Endothelial cell of umbilical vein (primary cell): ENCODE measurements at regions not wholly inside any gene's neighbourhood (a gene's known extent, or its start where the extent isn't known, plus 50 kb on each side); places are given as distances from the start of the nearest gene placed in this dataset.
"Not testable (repeated sequence)": the region's sequence is repeated elsewhere in the genome, so short reads cannot be mapped to it uniquely, and the experiment has no call there.

Experiments
- BruUV-seq: library from RNA; stranded (reverse); fragments of 400-500 nt; replicated peaks from 2 replicates; lab custom pipeline; 2021; lab: Mats Ljungman, UMichigan
- CTCF ChIA-PET: fragments of 300-600, 350-600 bp; sonication (Branson Sonifier 250); formaldehyde crosslinking; loops from one replicate; lab custom pipeline; 2021; ENCODE audit warnings: antibody characterized with exemption, inconsistent platforms; lab: Charles Lee
- POLR2A ChIA-PET: fragments of 300-600, 350-600 bp; sonication (Branson Sonifier 250); formaldehyde crosslinking; loops from one replicate; lab custom pipeline; 2021; ENCODE audit warnings: antibody characterized with exemption, inconsistent platforms; lab: Charles Lee
- DNase-seq: peaks from one replicate; pipeline ENCODE4 v3.0.0-alpha.2; 2011; ENCODE audit warnings: low read depth, low spot score
- FAIRE-seq: peaks from 2 replicates; lab custom pipeline; 2011; peaks lifted over from hg19 to GRCh38; lab: Jason Lieb, UNC
- H2AFZ ChIP-seq: 2 replicates; pipeline ENCODE4 v1.6.0; 2012; ENCODE audit warnings: low read depth, low read length, control low read depth, inconsistent platforms
- H3K27ac ChIP-seq: 2 replicates; pipeline ENCODE4 v1.5.1; 2011; ENCODE audit warnings: low read depth, mild to moderate bottlenecking, control low read depth, low read length, moderate library complexity; ENCODE audit not compliant: insufficient read depth
- H3K27me3 ChIP-seq, 2 experiments: 2 replicates each; pipeline versions ENCODE4 v1.6.0 to v1.6.1; 2011; ENCODE audit warnings: low read length in 2 of 2, mixed read lengths in 1 of 2; ENCODE audit not compliant: control insufficient read depth in 2 of 2, insufficient read depth in 2 of 2
- H3K36me3 ChIP-seq, 2 experiments: 2 replicates in 1 of 2; 3 replicates in 1 of 2; pipeline ENCODE4 v1.5.1; 2011; ENCODE audit warnings: low read length in 2 of 2, mild to moderate bottlenecking in 1 of 2, moderate library complexity in 1 of 2; ENCODE audit not compliant: control insufficient read depth in 2 of 2, insufficient read depth in 2 of 2; ENCODE audit errors: extremely low read depth in 1 of 2
- H3K4me1 ChIP-seq: 3 replicates; pipeline ENCODE4 v1.5.1; 2011; ENCODE audit warnings: mild to moderate bottlenecking, low read length; ENCODE audit not compliant: control insufficient read depth, insufficient read depth; ENCODE audit errors: extremely low read depth
- H3K4me2 ChIP-seq: 2 replicates; pipeline ENCODE4 v1.6.1; 2011; ENCODE audit warnings: low read length, control low read depth, mixed read lengths; ENCODE audit not compliant: insufficient read depth
- H3K4me3 ChIP-seq, 3 experiments: fragments of 200-600 bp in 1 of 3; sonication (generic), shearing (Covaris generic) in 1 of 3; replicated peaks in 1 of 3; 2 replicates each; pipeline ENCODE4 v1.5.1; 2011 to 2016; ENCODE audit warnings: control low read depth in 3 of 3, low read length in 3 of 3, mild to moderate bottlenecking in 2 of 3, inconsistent platforms in 1 of 3, low read depth in 1 of 3, moderate library complexity in 1 of 3; ENCODE audit not compliant: insufficient read depth in 1 of 3
- H3K79me2 ChIP-seq: 2 replicates; pipeline ENCODE4 v1.6.0; 2012; ENCODE audit warnings: low read length, inconsistent platforms; ENCODE audit not compliant: control insufficient read depth, insufficient read depth
- H3K9ac ChIP-seq: replicated peaks from 2 replicates; pipeline ENCODE3; 2011; ENCODE audit warnings: low read length, control low read depth; ENCODE audit not compliant: insufficient read depth; ENCODE audit errors: extremely low read depth
- H3K9me1 ChIP-seq: replicated peaks from 3 replicates; pipeline ENCODE4 v1.6.0; 2011; ENCODE audit warnings: mild to moderate bottlenecking, low read length; ENCODE audit not compliant: control insufficient read depth, insufficient read depth; ENCODE audit errors: extremely low read depth
- H3K9me3 ChIP-seq: replicated peaks from 2 replicates; pipeline ENCODE4 v1.5.1; 2012; ENCODE audit warnings: low read length, inconsistent platforms; ENCODE audit not compliant: control insufficient read depth, insufficient read depth
- H4K20me1 ChIP-seq: replicated peaks from 2 replicates; pipeline ENCODE3; 2011; ENCODE audit warnings: mild to moderate bottlenecking, low read length; ENCODE audit not compliant: control insufficient read depth, insufficient read depth; ENCODE audit errors: extremely low read depth
- dilution Hi-C: fragments of 300-500 bp; cut with MboI; formaldehyde crosslinking; loops from one replicate; pipeline ENCODE4 v1.15.0; 2019; ENCODE audit warnings: low sequenced_read_pairs; ENCODE audit not compliant: extremely low pct_ligation_motif_present
- intact Hi-C: fragments of 100-400 bp; cut with micrococcal nuclease; formaldehyde crosslinking; loops from one replicate; pipeline ENCODE4 v1.10.0; 2022

DNA sequence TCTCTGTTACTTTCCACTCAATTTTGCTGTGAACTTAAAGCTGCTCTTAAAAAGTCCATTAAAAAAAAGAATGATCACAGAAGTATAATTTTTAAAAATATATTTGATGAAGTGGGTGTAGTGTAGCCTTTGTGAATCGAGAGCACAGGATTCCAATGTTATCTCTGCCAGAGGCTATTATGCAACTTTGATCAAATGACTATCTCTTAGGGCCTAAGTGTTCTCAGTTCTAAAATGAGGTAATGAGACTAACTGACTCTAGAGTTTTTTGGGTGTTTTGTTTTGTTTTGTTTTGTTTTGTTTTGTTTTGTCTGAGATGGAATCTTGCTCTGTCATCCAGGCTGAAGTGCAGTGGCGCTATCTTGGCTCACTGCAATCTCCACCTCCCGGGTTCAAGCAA is 147.5 kb downstream of the FAM72C start:
- intact Hi-C loops, H3K9me1 ChIP-seq, POLR2A ChIA-PET, H3K9me3 ChIP-seq, H3K9ac ChIP-seq, DNase-seq, BruUV-seq, H3K36me3 ChIP-seq, H2AFZ ChIP-seq, H3K27me3 ChIP-seq, H3K79me2 ChIP-seq, H3K4me3 ChIP-seq, FAIRE-seq, H3K4me1 ChIP-seq, CTCF ChIA-PET, H3K4me2 ChIP-seq, H4K20me1 ChIP-seq, dilution Hi-C loops, H3K27ac ChIP-seq: not testable (repeated sequence)

DNA sequence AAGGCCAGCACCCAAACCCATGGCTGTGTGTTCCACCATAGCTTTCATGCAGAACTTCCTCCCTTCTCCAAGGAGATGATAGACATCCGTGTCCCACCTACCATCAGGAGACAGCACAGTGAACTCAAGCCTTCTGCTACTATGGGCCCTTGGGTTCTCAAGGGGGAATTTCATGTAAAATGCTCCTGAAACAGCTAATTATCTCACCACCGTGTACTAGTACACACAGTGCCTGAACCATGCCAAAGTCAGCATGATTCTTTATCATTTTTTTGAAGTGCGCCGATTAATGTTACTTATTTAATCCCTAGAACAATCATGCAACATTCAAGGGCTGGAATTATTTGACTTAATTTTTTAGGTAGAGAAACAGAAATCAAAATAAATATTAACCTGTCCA is 151.7 kb downstream of the FAM72C start:
- intact Hi-C loops, H3K4me1 ChIP-seq, H3K36me3 ChIP-seq, FAIRE-seq, H3K9me1 ChIP-seq, H3K79me2 ChIP-seq, H4K20me1 ChIP-seq, POLR2A ChIA-PET, H2AFZ ChIP-seq, dilution Hi-C loops, H3K27ac ChIP-seq, H3K9ac ChIP-seq, H3K4me3 ChIP-seq, H3K9me3 ChIP-seq, H3K27me3 ChIP-seq, BruUV-seq, DNase-seq, CTCF ChIA-PET, H3K4me2 ChIP-seq: not testable (repeated sequence)

DNA sequence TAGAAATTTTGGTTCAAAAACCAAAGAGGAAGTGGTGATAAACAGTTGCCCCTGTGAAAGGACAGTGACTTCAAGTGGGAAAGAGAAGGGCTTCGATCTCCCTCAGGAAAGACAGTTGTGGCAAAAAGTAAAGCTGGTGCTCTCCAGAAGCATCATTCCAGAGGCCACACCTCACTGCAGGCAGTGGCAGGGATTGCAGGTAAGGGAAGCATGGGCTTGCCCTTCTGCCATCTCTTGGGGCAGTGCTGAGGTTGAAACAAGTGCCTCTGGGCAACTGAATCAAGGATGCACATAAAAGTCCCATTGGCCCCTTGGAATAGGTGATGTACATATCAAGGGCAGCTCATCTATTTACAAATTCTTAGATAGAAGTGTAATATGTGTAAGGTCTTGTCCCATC is 155.4 kb downstream of the FAM72C start:
- H3K9me1 ChIP-seq, H3K27me3 ChIP-seq, H3K27ac ChIP-seq, FAIRE-seq, H3K4me3 ChIP-seq, DNase-seq, dilution Hi-C loops, CTCF ChIA-PET, H3K79me2 ChIP-seq, intact Hi-C loops, H3K9me3 ChIP-seq, H4K20me1 ChIP-seq, H3K4me1 ChIP-seq, H3K4me2 ChIP-seq, POLR2A ChIA-PET, BruUV-seq, H3K9ac ChIP-seq, H2AFZ ChIP-seq, H3K36me3 ChIP-seq: not testable (repeated sequence)

DNA sequence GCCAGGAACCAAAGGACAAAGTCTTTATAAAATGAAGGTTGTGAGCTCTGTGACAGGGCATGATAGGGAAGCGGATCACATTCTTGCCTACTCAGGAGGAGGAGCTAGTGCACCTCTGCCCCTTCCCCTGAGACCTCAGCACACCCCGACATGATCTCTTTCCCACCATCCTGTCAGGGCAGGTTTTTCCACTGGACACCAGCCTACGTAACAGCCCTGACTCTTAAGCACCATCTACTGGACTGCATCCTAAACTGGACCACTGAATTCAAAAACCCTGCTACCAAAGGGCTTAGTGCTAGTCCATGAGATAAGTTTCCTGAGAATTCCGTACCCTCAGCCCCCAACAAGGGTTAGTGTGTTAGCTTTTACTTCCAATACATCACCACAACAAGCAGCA is 166.4 kb downstream of the FAM72C start:
- dilution Hi-C loops, H3K9me3 ChIP-seq, FAIRE-seq, H3K4me2 ChIP-seq, H3K79me2 ChIP-seq, CTCF ChIA-PET, BruUV-seq, H2AFZ ChIP-seq, H3K27me3 ChIP-seq, H3K9me1 ChIP-seq, POLR2A ChIA-PET, H3K36me3 ChIP-seq, DNase-seq, H3K9ac ChIP-seq, H4K20me1 ChIP-seq, H3K4me1 ChIP-seq, H3K27ac ChIP-seq, H3K4me3 ChIP-seq, intact Hi-C loops: not testable (repeated sequence)
